BLaER1 treated with 17β-estradiol and CSF1 and Interleukin-3, amounts not matched to agents 10 nM and 100 nM (cell line): ENCODE measurements at regions not wholly inside any gene's neighbourhood (a gene's known extent, or its start where the extent isn't known, plus 50 kb on each side); places are given as distances from the start of the nearest gene placed in this dataset.
"Not testable (repeated sequence)": the region's sequence is repeated elsewhere in the genome, so short reads cannot be mapped to it uniquely, and the experiment has no call there.

Source experiments
- H3K27ac ChIP-seq, 11 experiments: shearing (Covaris generic); formaldehyde crosslinking; 2 replicates each; pipeline ENCODE4 v1.8.1; 2022
- H3K27me3 ChIP-seq, 11 experiments: shearing (Covaris generic); formaldehyde crosslinking; 2 replicates each; pipeline ENCODE4 v1.8.1; 2022
- H3K36me3 ChIP-seq, 11 experiments: shearing (Covaris generic); formaldehyde crosslinking; 2 replicates each; pipeline ENCODE4 v1.8.1; 2022
- H3K4me1 ChIP-seq, 10 experiments: shearing (Covaris generic); formaldehyde crosslinking; 2 replicates each; pipeline ENCODE4 v1.8.1; 2022
- H3K4me2 ChIP-seq, 11 experiments: shearing (Covaris generic); formaldehyde crosslinking; 2 replicates each; pipeline ENCODE4 v1.8.1; 2022
- H3K4me3 ChIP-seq, 10 experiments: shearing (Covaris generic); formaldehyde crosslinking; 2 replicates each; pipeline ENCODE4 v1.8.1; 2022
- H3K9ac ChIP-seq, 11 experiments: shearing (Covaris generic); formaldehyde crosslinking; 2 replicates each; pipeline ENCODE4 v1.8.1; 2022
- H3K9me3 ChIP-seq, 11 experiments: shearing (Covaris generic); formaldehyde crosslinking; replicated peaks in 1 of 11; 2 replicates each; pipeline ENCODE4 v1.8.1; 2022
- H4K20me1 ChIP-seq, 11 experiments: shearing (Covaris generic); formaldehyde crosslinking; 2 replicates each; pipeline ENCODE4 v1.8.1; 2022
- Cebpa-rat ChIP-seq, 11 experiments: shearing (Covaris generic); IDR thresholded peaks; 2 replicates each; pipeline ENCODE4 v1.8.1; 2022

DNA sequence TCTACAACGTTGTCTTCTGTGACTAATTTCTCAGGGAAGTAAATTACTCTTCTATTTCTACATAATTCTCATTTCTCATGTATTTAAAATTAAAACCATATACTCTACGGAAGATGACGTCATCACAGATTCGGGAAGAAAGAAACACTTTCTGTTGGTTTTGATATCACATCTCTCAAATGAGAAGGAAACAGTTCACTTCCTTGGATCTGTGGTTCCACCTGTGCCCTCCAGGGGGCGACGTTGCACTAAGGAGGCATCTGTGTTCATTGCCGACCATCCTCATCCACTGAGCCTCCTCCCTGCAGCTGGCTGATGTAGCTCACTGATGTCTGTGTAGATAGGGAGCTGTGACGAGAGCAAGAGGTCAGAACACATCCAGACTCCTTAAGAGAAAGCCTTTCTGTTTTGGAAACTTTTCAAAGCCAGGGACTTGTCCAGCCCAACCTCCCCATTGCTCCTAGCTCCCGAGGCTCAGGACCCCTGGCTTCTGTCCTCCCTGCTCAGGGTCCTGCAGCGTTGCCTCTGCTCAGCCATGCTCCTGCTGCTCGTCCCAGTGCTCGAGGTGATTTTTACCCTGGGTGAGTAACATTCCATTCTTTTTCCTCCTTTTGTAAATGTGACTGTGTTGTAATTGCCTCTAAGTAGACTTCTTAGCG, 172.7 kb upstream of the OR4E1 start:
- Histone ChIP-seq H3K36me3 (no peaks in the 10 kb centered on the region), H3K27ac (no peak overlapping the region), H4K20me1 (no peaks in the 10 kb centered on the region), H3K27me3 (no peaks in the 10 kb centered on the region), H3K4me2 (peak overlapping the region in 6 of 11 experiments; percentile 0 to 24 (median 12); a peak in 4 of 22 replicates), H3K4me3 (no peak overlapping the region), H3K9ac (no peak overlapping the region; a peak in 1 of 22 replicates), H3K4me1 (no peaks in the 10 kb centered on the region), H3K9me3 (no peaks in the 10 kb centered on the region)
- no peak for TF ChIP-seq Cebpa-rat (IDR thresholded peaks at IDR 0.05)

DNA sequence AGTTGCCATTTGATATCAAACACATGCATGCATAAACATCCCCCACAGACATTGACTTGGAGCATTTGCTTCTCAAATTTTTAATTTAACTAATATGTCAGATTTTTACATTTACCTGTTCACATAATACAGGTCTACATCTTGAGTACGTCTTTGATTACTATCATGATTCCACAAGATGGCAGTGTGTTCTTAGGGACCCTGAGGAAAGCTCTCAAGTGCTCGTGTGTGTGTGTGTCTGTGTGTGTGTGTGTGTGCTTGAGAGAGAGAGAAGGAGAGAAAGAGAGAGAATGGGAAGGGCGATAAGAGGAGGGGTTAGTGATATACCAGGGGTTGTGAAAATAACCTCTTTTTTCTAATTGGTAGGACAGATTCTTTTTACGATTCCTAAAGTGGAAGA, 167.1 kb upstream of the OR4E1 start:
- TF ChIP-seq Cebpa-rat (IDR thresholded peaks at IDR 0.05), result no peak
- Histone ChIP-seq H3K4me3 (no peak overlapping the region), H3K9ac (no peak overlapping the region), H3K4me2 (no peak overlapping the region), H3K9me3 (peaks cover 6 to 15% (median 10%) of the 10 kb centered on the region in 11 experiments), H3K4me1 (no peaks in the 10 kb centered on the region), H3K27me3 (no peaks in the 10 kb centered on the region), H3K36me3 (no peaks in the 10 kb centered on the region), H3K27ac (no peak overlapping the region), H4K20me1 (no peaks in the 10 kb centered on the region)

DNA sequence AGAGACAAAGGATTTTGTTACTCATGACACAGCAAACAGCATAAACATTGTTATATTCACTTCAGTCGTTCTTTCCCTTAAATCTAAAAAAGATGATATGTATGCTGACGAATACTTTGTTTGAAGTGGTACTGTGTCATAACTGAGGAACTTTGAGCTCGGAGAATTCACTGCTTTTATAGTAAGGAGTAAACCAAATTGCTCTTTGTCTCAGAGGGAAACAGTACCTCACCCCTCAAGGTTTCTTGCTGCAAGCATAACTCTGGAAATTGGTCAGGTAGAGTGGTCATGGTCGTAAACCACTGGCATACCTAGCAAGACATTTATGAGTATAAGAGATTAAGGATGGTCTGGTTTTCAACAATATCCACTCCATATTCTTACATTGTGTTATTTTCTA, 160.2 kb upstream of the OR4E1 start:
- Histone ChIP-seq H3K9me3 (peaks cover 22 to 33% (median 26%) of the 10 kb centered on the region in 11 experiments), H3K27ac (no peak overlapping the region), H3K4me2 (no peak overlapping the region), H3K36me3 (peaks cover 0 to 3% (median 0%) of the 10 kb centered on the region in 11 experiments; a peak in 1 of 22 replicates), H3K4me1 (peaks cover 0 to 8% (median 0%) of the 10 kb centered on the region in 10 experiments; a peak in 5 of 20 replicates), H3K9ac (no peak overlapping the region), H4K20me1 (no peaks in the 10 kb centered on the region), H3K27me3 (no peaks in the 10 kb centered on the region; a peak in 1 of 22 replicates), H3K4me3 (no peak overlapping the region)
- no peak for TF ChIP-seq Cebpa-rat (IDR thresholded peaks at IDR 0.05)

DNA sequence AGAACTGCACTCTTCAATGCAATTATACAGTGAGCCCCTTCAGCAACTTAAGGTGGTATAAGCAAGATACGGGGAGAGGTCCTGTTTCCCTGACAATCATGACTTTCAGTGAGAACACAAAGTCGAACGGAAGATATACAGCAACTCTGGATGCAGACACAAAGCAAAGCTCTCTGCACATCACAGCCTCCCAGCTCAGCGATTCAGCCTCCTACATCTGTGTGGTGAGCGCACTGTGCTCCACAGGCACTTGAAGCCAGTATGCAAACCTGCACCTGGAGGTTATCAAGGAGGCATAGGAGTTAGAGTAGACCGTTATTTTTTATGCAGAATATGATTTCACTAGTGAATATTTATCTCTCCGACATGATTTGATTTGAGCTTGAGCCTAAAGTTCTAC, 152.2 kb upstream of the OR4E1 start:
- no peak overlapping the region for H3K4me3 ChIP-seq
- no peaks in the 10 kb centered on the region for H3K9me3 ChIP-seq
- peaks cover 0 to 8% (median 0%) of the 10 kb centered on the region in 10 experiments; a peak in 5 of 20 replicates for H3K4me1 ChIP-seq
- no peak overlapping the region for H3K9ac ChIP-seq
- no peak overlapping the region for H3K27ac ChIP-seq
- H4K20me1 ChIP-seq, result no peaks in the 10 kb centered on the region
- no peaks in the 10 kb centered on the region for H3K27me3 ChIP-seq
- H3K4me2 ChIP-seq, result no peak overlapping the region
- TF ChIP-seq Cebpa-rat (IDR thresholded peaks at IDR 0.05), result no peak
- no peaks in the 10 kb centered on the region for H3K36me3 ChIP-seq

DNA sequence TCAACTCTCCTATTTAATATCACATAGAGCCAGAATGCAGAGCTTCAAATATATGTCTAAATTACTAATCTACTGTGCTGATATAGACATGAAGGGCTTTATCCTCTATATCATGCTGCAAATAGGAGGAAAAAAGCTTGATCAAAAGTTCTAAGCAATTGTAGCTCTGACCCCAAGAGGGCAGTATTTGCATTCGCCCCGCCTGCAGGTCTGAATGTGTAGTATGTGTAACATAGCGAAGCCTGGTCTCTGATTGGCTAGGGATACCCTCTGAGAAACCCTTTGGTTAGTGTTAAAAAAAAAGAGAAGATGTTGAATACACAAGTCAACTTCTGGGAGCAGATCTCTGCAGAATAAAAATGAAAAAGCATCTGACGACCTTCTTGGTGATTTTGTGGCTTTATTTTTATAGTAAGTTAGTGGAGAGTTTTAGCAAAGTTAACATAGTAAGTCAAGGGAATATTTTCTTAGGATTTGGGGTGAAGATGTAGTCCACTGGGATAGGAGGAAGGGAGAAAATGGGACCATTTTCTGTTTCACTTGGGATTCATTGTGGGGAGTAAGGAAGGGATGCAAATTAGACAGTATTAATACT, 151.6 kb upstream of the OR4E1 start:
- no peaks in the 10 kb centered on the region for H3K9me3 ChIP-seq
- H3K4me2 ChIP-seq, result no peak overlapping the region
- no peaks in the 10 kb centered on the region for H3K27me3 ChIP-seq
- H4K20me1 ChIP-seq, result no peaks in the 10 kb centered on the region
- no peak for TF ChIP-seq Cebpa-rat (IDR thresholded peaks at IDR 0.05)
- H3K36me3 ChIP-seq, result no peaks in the 10 kb centered on the region
- no peak overlapping the region for H3K4me3 ChIP-seq
- H3K4me1 ChIP-seq, result peaks cover 0 to 8% (median 0%) of the 10 kb centered on the region in 10 experiments; a peak in 5 of 20 replicates
- H3K9ac ChIP-seq, result no peak overlapping the region
- H3K27ac ChIP-seq, result no peak overlapping the region

DNA sequence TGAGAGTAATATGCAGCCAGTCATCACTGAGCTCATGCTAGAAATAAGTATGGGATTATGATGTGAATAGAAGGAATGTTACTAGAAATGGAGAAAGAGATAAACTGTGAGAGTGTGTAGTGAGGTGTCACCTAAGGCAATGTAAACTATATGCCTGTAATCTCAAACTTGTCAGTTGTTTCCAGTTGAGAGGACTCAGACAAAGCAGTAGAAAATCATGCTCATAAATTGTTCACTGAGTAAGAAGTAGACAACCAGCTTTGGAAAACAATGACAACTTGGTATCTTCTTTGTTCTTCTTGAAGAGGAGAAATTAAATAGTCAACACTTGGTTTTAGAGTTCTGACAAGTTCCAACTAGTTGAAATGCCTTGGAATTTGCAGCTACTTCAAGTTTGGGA, 148.5 kb upstream of the OR4E1 start:
- Histone ChIP-seq H3K27ac (no peak overlapping the region), H3K36me3 (no peaks in the 10 kb centered on the region), H3K9me3 (peaks cover 4 to 7% (median 6%) of the 10 kb centered on the region in 11 experiments; a peak in 20 of 22 replicates), H4K20me1 (no peaks in the 10 kb centered on the region), H3K4me1 (no peaks in the 10 kb centered on the region), H3K4me2 (no peak overlapping the region), H3K9ac (no peak overlapping the region), H3K27me3 (no peaks in the 10 kb centered on the region), H3K4me3 (no peak overlapping the region)
- TF ChIP-seq Cebpa-rat (IDR thresholded peaks at IDR 0.05), result no peak

DNA sequence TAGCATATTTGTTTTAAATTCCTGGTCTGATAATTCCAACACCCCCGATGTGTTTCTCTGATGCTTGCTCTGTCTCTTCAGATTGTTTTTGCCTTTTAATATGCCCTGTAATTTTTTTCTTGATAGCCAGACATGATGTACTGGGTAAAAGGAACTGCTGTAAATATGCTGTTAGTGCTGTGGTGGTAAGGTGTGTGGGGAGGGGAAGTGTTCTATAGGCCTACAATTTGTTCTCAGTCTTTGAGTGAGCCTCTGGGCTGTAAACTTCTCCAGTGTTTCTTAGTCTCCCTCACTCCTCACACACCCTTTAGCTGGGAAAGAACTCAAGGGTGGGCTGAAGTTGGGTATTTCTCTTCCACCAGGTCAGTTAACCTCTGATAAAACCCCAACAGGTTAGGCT, 147.0 kb upstream of the OR4E1 start:
- no peak overlapping the region for H3K27ac ChIP-seq
- TF ChIP-seq Cebpa-rat (IDR thresholded peaks at IDR 0.05), result no peak
- H3K4me2 ChIP-seq, result no peak overlapping the region
- H3K9ac ChIP-seq, result no peak overlapping the region
- no peaks in the 10 kb centered on the region for H3K27me3 ChIP-seq
- H3K4me3 ChIP-seq, result no peak overlapping the region
- H4K20me1 ChIP-seq, result no peaks in the 10 kb centered on the region
- H3K4me1 ChIP-seq, result no peaks in the 10 kb centered on the region
- H3K9me3 ChIP-seq, result peaks cover 11 to 22% (median 18%) of the 10 kb centered on the region in 11 experiments; a peak in 21 of 22 replicates
- H3K36me3 ChIP-seq, result no peaks in the 10 kb centered on the region

DNA sequence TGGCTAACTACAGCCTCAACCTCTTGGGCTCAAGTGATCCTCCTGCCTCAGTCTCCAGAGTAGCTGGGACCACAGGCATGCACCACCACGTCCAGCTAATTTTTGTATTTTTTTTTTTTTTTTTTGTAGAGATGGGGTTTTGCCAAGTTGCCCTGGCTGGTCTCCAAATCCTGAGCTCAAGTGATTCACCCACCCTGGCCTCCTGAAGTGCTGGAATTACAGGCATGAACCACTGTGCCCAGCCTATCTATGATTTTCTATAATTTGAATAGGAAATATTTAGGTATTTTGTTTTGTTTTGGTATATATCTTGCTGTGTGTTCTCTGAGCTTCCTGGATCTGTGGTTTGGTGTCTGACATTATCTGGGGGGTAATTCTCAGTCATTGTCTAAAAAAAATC, 146.3 kb upstream of the OR4E1 start:
- not testable (repeated sequence) for H3K9ac ChIP-seq, H3K27me3 ChIP-seq, H4K20me1 ChIP-seq, H3K4me3 ChIP-seq, H3K27ac ChIP-seq, H3K4me2 ChIP-seq, H3K36me3 ChIP-seq, H3K4me1 ChIP-seq
- peaks cover 11 to 23% (median 18%) of the 10 kb centered on the region in 11 experiments; a peak in 21 of 22 replicates for H3K9me3 ChIP-seq

DNA sequence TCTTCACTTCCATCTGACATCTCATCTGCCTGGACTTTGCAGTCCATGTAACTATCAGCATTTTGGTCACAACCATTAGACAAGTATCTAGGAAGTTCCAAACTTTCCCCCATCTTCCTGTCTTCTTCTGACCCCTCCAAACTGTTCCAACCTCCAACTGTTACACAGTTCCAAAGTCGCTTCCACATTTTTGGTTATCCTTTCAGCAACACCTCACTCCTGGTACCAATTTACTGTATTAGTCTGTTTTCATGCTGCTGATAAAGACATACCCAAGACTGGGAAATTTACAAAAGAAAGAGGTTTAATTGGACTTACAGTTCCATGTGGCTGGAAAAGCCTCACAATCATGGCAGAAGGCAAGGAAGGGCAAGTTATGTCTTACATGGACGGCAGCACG, 143.4 kb upstream of the OR4E1 start:
- not testable (repeated sequence) for H3K4me1 ChIP-seq, H3K27ac ChIP-seq, H3K36me3 ChIP-seq, H3K9ac ChIP-seq, H3K27me3 ChIP-seq, H3K4me3 ChIP-seq, H3K4me2 ChIP-seq, H4K20me1 ChIP-seq
- peaks cover 11 to 23% (median 18%) of the 10 kb centered on the region in 11 experiments; a peak in 21 of 22 replicates for H3K9me3 ChIP-seq

DNA sequence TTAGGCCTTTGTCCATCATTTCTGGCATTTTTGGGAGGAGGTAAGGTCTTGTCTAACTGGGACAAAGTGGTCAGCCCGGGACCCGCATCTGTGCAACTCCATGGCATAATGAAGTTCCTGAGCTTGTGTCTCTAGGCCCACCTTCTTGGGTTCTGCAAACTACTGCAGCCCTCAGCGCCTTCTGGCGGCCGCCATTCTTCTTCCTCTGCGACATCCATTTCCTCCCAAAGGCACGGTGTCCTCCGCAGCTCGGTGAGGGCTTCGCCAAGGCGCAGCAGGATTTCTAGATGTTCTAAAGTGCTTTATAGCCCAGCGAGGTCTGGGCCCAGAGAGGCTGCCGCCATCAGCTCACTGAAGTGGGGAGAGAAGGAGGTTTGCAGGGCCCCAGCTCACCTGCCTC, 134.4 kb upstream of the OR4E1 start:
- TF ChIP-seq Cebpa-rat (IDR thresholded peaks at IDR 0.05), result no peak
- H3K27ac ChIP-seq, result no peak overlapping the region

More for the DNA sequence above, 134.4 kb upstream of the OR4E1 start:
- Histone ChIP-seq H3K4me3 (no peak overlapping the region), H3K9me3 (peaks cover 0 to 7% (median 0%) of the 10 kb centered on the region in 11 experiments; a peak in 1 of 22 replicates), H4K20me1 (no peaks in the 10 kb centered on the region), H3K36me3 (no peaks in the 10 kb centered on the region), H3K9ac (no peak overlapping the region), H3K4me2 (no peak overlapping the region), H3K4me1 (no peaks in the 10 kb centered on the region), H3K27me3 (no peaks in the 10 kb centered on the region)
